ENCODE measurements at regions not wholly inside any gene's neighbourhood (a gene's known extent, or its start where the extent isn't known, plus 50 kb on each side); places are given as distances from the start of the nearest gene placed in this dataset.
"Not testable (repeated sequence)": the region's sequence is repeated elsewhere in the genome, so short reads cannot be mapped to it uniquely, and the experiment has no call there.

DNA sequence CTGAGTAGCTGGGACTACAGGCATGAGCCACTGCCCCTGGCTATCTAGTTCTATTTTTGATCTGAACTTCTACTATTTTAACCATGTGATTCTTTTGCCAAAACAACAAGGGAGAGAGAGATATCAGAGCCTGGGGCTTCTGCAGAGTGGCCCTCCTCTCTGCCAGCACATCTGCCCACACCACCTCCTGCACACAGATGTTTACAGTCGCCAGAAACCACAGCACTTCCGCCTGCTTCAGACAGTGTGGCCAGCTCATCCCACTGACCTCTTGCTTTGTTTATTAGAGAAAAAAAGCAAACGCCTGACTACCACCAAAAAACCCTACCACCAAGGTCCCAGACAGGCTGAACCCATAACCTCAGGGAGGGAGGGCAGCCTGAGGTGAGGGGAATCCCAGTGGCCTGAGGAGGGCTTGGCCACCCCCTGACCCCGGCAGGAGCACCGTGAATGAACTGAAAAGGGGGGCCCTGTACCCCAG is 85.9 kb upstream of the ABHD2 start:
- H3K4me3 ChIP-seq (ENCODE audit: control insufficient read depth, low read depth, low read length), result no peak overlapping the region
- peak; percentile 78 for DNase-seq (ENCODE audit: low read depth)
- TF ChIP-seq, protein P1, sequence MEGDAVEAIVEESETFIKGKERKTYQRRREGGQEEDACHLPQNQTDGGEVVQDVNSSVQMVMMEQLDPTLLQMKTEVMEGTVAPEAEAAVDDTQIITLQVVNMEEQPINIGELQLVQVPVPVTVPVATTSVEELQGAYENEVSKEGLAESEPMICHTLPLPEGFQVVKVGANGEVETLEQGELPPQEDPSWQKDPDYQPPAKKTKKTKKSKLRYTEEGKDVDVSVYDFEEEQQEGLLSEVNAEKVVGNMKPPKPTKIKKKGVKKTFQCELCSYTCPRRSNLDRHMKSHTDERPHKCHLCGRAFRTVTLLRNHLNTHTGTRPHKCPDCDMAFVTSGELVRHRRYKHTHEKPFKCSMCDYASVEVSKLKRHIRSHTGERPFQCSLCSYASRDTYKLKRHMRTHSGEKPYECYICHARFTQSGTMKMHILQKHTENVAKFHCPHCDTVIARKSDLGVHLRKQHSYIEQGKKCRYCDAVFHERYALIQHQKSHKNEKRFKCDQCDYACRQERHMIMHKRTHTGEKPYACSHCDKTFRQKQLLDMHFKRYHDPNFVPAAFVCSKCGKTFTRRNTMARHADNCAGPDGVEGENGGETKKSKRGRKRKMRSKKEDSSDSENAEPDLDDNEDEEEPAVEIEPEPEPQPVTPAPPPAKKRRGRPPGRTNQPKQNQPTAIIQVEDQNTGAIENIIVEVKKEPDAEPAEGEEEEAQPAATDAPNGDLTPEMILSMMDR (IDR thresholded peaks at IDR 0.05; ENCODE audit: control insufficient read depth, insufficient read depth, low read depth, low read length, missing control alignments), result no peak

DNA sequence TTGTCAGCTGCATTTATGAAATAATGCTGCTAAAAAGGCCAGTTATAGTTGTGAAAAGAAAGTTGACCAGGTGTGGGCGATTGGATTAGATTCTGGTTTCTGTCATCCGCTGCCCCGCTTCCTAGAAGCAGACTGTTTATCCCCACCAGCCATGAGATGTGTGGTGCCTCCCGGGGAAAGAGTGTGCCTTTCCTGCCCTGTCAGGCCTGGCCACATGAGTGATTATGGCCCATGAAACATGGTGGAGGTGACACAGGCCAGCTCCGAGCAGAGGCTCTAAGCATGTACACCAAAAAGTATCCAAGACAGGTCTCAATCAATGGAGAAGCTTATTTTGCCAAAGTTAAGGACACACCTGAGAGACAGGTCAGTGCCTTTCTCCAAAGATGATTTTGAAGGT is 85.4 kb upstream of the ABHD2 start:
- TF ChIP-seq, protein P1 (IDR thresholded peaks at IDR 0.05; ENCODE audit: control insufficient read depth, insufficient read depth, low read depth, low read length, missing control alignments), result no peak
- H3K4me3 ChIP-seq (ENCODE audit: control insufficient read depth, low read depth, low read length), result no peak overlapping the region
- no peak for DNase-seq (ENCODE audit: low read depth)

DNA sequence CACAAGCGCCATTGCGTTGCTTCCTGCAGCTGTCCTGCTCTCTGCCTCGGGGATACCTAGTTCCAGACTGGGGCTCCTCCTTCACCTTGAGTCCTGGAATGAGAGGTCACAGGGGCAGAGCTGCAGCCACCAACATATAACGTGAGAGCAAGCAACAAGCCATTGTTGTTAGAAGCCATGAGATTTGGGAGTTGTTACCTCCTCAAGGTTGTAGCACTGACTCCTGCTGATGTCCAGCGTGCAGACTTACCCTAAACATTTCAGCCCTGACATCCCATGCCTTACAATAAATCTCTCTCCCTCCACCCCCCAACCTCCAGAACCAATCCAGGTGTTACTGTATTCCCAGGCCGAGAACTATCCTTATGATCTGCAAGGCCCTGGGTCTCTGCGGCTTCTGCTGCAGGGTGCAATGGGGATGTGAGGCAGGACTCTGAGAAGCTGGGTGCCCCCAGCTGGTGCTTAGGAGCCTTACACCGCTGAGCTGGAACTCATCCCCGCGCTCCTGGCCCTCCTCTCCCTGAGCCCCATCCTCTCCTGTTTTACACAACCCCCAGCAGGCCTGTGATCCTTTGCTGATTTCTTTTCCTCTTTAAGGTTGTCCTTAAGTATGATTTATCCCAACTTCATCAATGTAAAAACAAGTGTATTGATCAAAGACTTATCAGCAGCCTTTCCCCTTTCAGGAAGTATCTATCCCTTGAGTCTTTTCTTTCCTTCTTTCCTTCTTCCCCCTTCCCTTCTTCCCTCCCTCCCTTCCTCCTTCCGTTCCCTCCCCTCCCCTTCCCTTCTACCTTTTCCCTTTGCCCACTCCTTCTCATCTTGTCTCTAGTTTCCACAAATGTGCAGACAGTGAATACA is 84.2 kb upstream of the ABHD2 start:
- no peak overlapping the region for H3K4me3 ChIP-seq (ENCODE audit: control insufficient read depth, low read depth, low read length)
- TF ChIP-seq, protein P1 (IDR thresholded peaks at IDR 0.05; ENCODE audit: control insufficient read depth, insufficient read depth, low read depth, low read length, missing control alignments), result peak; percentile 46

DNA sequence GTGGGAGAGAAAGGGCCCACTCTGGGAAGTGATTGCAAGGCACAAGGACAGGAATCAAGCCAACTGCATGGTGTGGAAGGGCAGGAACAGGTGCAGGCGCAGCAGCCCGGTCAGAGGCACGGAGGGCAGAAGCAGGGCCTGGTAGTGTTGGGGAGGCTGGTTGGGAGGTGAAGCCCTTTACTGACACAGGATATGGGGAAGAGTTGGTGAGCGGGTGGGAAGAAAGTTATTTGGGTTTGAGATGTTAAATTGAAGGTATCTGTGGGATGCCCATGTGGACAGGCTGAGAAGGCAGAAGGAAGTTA is 83.6 kb upstream of the ABHD2 start:
- no peak for DNase-seq (ENCODE audit: low read depth)
- no peak overlapping the region for H3K4me3 ChIP-seq (ENCODE audit: control insufficient read depth, low read depth, low read length)
- TF ChIP-seq, protein P1 (IDR thresholded peaks at IDR 0.05; ENCODE audit: control insufficient read depth, insufficient read depth, low read depth, low read length, missing control alignments), result no peak

More for the DNA sequence above, 84.2 kb upstream of the ABHD2 start:
- DNase-seq (ENCODE audit: low read depth), result no peak

DNA sequence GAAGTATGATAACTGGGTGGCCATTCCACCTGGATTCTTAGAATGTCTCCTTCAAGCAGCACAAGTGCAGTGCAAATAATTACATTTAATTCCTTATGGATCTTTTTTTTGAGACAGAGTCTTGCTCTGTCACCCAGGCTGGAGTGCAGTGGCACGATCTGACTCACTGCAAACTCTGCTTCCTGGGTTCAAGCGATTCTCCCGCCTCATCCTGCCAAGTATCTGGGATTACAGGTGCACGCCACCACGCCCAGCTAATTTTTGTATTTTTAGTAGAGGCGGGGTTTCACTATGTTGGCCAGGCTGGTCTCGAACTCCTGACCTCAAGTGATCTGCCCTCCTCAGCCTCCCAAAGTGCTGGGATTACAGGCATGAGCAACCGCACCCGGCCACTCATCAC is 80.7 kb upstream of the ABHD2 start:
- not testable (repeated sequence) for H3K4me3 ChIP-seq (ENCODE audit: control insufficient read depth, low read depth, low read length); DNase-seq (ENCODE audit: low read depth)

DNA sequence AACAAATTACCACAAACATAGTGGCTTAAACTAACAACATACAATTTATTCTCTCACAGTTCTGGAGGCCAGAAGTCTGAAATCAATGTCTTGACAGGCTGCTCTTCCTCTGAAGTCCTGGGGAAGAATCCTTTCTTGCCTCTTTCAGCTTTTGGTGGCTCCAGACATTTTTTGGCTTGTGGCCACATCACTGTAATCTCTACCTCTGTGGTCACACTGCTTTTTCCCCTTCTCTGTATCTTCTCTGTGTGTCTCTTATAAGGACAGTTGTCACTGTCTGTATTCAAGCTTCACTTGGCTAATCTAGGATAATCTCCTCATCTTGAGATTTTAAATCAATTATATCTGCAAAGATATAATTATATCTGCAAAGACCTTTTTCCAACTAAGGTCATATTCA is 80.3 kb upstream of the ABHD2 start:
- TF ChIP-seq, protein P1 (IDR thresholded peaks at IDR 0.05; ENCODE audit: control insufficient read depth, insufficient read depth, low read depth, low read length, missing control alignments), result no peak
- no peak overlapping the region for H3K4me3 ChIP-seq (ENCODE audit: control insufficient read depth, low read depth, low read length)
- DNase-seq (ENCODE audit: low read depth), result no peak

DNA sequence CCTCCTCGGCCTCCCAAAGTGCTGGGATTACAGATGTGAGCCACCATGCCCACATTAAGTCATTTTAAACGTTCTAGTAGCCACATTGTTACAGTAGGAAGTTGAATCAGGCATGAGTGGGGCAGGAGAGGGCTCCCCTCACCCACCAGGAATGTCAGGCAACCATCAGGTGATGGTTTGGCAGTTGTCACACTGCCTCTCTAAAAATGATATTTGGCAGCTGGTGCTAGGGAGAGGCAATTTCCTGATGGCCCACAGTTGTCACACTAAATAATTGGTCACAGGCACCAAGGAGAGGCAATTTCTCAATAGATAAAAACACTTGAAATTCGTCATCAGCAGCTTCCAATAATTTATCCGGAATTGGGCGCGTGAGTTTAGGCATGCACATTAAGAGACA is 79.2 kb upstream of the ABHD2 start:
- no peak for DNase-seq (ENCODE audit: low read depth)
- TF ChIP-seq, protein P1 (IDR thresholded peaks at IDR 0.05; ENCODE audit: control insufficient read depth, insufficient read depth, low read depth, low read length, missing control alignments), result no peak
- H3K4me3 ChIP-seq (ENCODE audit: control insufficient read depth, low read depth, low read length), result no peak overlapping the region
